ENCODE measurements at regions not wholly inside any gene's neighbourhood (a gene's known extent, or its start where the extent isn't known, plus 50 kb on each side); places are given as distances from the start of the nearest gene placed in this dataset.
A peak's percentile ranks its signal among the peaks of the same experiment; 100 is the strongest.

GRCh38 chr19:30222992-30223865, 149.0 kb upstream of the ZNF536 start:
- DNase-seq, result no peak

- no peak for DNase-seq
Measured at GRCh38 chr19:30223866-30224688, 148.1 kb upstream of the ZNF536 start.

DNA sequence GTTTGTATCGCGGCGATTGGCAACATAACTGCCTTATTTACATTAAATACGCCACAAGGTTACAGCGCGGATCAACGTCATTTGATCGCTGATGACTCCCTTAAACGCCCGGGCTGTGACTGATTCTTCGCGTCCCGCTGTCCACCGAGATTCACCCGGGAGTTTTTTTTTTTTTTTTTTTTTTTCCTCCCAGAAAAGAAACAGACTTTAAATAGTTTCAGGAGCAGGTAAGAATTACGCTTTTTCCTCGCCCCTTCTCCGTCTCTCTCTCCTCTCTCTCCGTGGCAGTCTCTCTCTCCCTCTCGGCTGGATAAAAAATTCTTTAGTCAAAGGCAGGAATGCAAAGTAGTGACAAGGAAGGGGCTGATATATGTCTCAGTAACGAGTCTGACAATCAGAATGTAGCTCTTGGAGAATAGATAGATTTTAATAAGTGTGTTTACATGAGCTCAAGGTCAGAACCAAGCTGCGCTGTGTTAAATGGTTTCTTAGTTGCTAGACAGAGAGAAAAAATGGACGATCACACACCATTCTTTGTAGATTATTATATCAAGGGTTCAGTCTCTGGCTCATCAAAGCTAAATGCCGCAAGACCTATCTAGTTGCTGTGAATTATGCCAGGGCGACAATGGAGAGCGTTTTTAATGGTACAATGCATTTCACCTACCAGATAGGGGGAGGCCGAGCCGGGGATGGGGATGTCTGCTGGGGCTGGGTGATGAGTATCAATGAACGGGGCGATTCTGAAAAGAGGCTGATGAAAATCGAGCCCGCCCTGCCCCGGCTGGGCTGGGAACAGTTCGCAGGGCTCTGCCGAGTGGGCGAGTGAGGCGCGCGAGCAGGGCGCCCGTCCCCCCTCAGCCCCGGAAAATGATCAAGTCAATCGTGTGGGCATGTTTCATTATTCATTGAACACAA, 147.2 kb upstream of the ZNF536 start:
- peak; percentile 36 for DNase-seq

- DNase-seq, result peak; percentile 33
Measured at GRCh38 chr19:30225676-30226463, 146.3 kb upstream of the ZNF536 start.

- peak; percentile 35 for DNase-seq
Measured at GRCh38 chr19:30226464-30227011, 145.6 kb upstream of the ZNF536 start.

GRCh38 chr19:30227012-30227621, 145.1 kb upstream of the ZNF536 start:
- peak; percentile 12 for DNase-seq

DNA sequence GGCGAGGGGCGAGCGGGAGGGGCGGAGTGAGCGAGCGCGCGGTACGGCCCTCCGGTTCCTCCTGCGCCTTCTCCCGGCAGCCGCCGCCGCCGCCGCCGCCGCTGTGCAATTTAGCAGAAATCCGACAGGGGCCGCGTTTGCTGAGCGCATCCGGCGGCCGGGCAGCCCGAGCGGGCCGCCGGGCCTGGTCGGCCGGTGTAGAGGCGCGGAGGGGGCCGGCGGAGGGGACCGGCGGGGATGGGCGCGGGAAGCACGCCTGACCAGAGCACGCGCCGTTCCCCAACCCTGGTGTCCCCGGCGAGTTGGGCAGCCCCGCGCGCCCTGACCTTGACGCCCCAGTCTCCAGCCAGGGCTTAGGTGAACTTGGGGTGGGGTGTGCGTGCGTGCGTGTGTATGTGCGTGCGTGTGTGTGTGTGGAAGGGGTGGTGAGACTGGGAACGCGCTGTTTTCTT, 144.5 kb upstream of the ZNF536 start:
- peak; percentile 79 for DNase-seq

DNA sequence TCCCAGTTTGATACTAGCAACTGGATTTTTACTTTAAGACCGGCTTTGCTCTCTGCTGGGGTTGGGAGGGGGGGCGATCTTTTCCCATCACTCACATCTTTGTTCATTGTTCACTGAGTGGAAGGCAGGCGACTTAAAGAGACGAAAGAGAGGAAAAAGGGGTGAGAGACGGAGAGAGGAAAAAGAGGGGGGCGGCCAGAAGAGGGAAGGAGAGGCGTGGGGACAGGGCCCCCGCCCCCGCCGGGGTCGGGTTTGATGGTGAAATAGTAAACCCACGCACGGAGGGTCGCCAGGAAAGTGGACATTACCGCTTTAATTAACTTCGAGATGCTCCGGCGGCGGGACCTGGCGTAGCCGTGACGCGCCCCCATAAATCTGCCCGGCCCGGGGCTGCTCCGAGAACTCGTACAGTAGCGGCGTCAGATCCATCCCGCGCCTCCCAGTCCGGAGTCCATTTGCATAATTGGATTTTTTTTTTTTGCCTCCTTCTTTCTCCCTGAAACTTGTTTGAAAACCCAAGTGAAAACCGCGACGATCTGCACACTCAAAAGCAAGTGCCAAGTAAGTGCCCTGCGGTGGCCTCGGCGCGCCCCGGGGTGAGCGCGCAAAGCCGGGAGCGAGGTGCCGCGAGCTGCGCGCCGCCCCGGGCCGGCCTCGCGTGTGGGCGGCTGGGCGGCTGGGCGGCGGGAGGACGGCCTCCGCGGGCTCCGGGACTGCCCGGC, 143.9 kb upstream of the ZNF536 start:
- DNase-seq, result peak; percentile 18

- peak; percentile 34 for DNase-seq
Measured at GRCh38 chr19:30228835-30229524, 143.2 kb upstream of the ZNF536 start.

DNA sequence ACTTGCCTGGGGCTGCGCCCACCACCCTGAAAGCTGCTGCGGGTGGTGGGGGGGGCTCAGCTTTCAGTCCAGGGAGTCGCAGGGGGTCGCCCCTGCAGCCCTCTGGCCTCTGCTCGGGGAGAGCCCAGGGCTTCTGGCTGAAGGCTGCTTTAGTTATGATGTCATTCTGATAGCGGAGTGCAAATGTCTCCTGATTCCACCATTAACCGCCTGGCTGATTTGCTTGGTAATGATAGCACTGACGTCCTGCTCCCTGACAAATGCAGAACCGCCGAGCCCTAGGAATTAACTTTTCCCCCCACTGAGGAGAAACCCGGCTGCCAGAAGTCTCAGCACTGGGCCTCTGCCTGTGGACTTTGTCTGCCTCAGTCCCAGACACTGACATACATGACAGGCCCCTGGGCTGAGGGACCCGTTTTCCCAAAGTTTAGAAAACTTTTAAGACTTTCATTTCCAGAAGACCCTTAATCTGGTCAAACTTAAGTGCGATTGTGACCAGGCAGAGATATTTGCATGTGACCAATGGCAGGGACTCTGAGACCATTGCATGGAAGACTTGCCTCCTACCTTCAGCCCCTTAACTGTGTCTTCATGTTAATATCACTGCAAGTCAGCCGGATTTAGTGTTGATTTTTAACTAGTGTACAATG, 142.5 kb upstream of the ZNF536 start:
- peak; percentile 35 for DNase-seq

- no peak for DNase-seq
Measured at GRCh38 chr19:30231408-30232318, 140.5 kb upstream of the ZNF536 start.

DNA sequence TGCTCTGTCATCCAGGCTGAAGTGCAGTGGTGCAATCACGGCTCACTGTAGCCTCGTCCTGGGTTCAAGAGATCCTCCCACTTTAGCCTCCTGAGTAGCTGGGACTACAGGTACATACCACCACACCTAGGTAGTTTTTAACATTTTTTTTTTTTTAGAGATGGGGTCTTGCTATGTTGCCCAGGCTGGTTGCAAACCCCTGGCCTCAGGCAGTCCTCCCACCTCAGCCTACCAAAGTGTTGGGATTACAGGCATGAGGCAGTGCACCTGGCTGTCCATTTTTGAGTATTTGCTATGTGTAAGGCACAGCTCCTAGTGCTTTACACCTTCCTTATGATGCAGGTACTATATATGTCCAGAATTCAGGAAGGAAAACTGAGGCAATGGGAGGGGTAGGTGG, 138.8 kb upstream of the ZNF536 start:
- DNase-seq, result no peak

DNA sequence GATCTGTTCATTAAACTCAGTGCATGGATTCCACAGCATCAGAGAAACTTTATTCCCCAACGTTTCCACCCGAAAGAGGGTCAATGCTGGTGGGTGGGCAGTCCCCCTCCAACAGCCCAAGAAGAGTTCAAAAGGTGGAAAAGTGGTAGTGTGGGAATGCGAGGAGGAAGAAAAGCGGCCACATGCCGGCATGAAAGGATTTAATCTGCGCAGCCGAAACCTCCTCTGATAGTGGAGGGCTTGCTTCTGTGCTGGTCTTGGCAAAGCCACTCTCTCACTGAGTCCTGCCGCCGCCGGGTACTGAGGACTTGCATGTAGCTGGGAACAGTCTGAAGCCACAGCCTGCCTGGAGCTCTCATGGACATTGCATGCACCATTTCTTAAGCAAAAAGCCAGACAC, 136.2 kb upstream of the ZNF536 start:
- no peak for DNase-seq

- DNase-seq, result no peak
Measured at GRCh38 chr19:30236587-30236986, 135.6 kb upstream of the ZNF536 start.

- no peak for DNase-seq
Measured at GRCh38 chr19:30237140-30237539, 135.0 kb upstream of the ZNF536 start.

- no peak for DNase-seq
Measured at GRCh38 chr19:30240904-30241695, 131.1 kb upstream of the ZNF536 start.

DNA sequence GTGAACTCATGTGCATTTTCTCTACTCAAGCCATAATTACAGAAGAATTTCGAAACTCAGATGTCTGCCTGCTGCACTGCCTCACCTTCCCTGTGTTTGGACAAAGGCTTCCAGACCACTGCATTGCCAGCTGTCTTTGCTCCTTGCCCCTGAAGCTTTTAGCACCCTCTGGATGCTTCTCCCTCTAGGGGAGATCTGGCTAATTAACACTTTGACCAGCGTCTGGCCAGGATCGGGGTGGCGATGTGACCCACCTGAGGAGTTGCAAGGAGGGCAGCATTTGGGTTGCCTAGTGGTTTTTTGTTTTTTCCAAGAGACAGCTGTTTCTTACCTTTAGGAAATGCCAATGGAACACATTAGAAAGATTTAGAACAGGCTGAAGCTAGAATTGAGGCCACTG, 127.7 kb upstream of the ZNF536 start:
- no peak for DNase-seq

Measured in fibroblast of skin of abdomen (primary cell).